ENCODE measurements at regions not wholly inside any gene's neighbourhood (a gene's known extent, or its start where the extent isn't known, plus 50 kb on each side); places are given as distances from the start of the nearest gene placed in this dataset.
"Not testable (repeated sequence)": the region's sequence is repeated elsewhere in the genome, so short reads cannot be mapped to it uniquely, and the experiment has no call there.

DNA sequence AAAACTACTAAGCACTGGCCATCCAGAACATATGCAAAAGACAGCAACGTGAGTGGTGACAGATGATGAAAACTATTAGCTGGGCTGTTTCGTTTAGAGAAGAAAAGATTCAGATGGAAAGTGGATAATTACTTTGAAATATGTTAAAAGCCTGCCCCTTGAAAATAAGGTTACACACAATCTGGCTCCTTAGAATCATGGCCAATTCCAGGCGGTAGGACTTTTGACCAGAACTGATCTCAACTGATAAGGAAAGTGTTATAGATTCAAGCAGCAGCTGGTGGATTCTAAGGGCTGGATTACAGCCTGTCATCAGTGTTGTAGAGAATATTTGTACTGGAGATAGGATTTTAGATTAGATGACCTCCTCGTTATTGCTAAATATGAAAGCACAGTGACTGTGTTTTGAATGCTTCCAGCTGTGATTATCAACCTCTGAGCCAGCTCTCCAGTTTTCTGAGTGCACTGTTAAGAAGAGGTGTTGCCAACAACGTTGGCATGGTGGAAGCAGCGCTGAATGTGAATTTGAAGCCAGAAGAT, 75.1 kb downstream of the KBTBD2 start:
- not testable (repeated sequence) for H3K27ac Mint-ChIP-seq, H3K4me3 Mint-ChIP-seq, H3K36me3 Mint-ChIP-seq, H3K9me3 Mint-ChIP-seq, H3K27me3 Mint-ChIP-seq, H3K4me1 Mint-ChIP-seq

DNA sequence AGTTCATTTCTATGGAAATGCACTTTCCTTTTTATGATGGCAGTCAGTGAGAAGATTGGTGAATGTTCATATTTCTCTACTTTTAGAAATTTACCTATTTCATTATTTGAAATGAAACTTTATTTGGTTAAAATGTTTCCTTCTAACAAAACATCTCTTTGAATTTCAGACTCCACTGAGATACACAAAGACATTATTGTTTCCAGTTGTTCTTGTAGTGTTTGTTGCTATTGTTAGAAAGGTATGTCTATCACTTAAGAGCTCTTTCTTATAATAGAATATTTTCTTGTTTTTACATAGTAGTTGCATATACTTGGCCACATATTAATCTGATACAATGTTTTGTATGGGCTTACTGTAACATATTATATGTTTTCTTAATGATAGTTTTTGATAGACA, 76.8 kb downstream of the KBTBD2 start:
- not testable (repeated sequence) for H3K27ac Mint-ChIP-seq, H3K9me3 Mint-ChIP-seq, H3K27me3 Mint-ChIP-seq, H3K4me1 Mint-ChIP-seq, H3K4me3 Mint-ChIP-seq, H3K36me3 Mint-ChIP-seq

DNA sequence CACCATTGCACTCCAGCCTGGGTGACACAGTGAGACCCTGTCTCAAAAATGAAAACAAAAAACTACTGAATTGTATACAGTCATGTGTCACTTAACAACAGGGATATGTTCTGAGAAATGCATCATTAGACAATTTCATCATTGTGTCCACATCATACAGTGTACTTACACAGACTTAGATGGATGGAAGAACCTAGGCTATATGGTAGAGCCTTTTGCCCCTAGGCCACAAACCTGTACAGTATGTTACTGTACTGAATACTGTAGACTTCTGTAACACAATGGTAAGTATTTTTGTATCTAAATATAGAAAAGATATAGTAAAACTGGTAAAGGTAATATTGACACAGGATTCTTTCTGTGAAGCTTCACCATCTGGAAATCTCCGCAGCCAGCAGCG, 81.7 kb downstream of the KBTBD2 start:
- Mint-ChIP-seq H3K4me3 (no peak overlapping the region), H3K27ac (no peak overlapping the region)

DNA sequence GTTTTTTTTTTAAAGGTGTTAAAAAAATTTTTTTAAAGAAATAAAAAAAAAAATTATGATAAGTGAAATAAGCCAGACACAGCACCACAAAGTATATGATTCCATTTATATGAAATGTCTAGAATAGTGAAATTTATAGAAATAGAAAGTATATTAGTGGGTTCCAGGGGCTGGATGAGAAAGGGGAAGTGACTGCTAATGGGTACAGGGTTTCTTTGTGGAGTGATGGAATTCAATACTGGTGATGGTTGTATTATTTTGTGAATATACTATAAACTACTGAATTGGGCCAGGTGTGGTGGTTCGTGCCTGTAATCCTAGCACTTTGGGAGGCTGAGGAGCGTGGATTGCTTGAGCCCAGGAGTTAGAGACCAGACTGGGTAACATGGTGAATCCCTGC, 82.2 kb downstream of the KBTBD2 start:
- no peaks in the 10 kb centered on the region for H3K4me1 Mint-ChIP-seq
- no peaks in the 10 kb centered on the region for H3K27me3 Mint-ChIP-seq
- no peak overlapping the region for H3K27ac Mint-ChIP-seq
- H3K4me3 Mint-ChIP-seq = no peak overlapping the region
- no peaks in the 10 kb centered on the region for H3K9me3 Mint-ChIP-seq
- H3K36me3 Mint-ChIP-seq = no peaks in the 10 kb centered on the region

More for the DNA sequence above, 81.7 kb downstream of the KBTBD2 start:
- no peaks in the 10 kb centered on the region for H3K27me3 Mint-ChIP-seq
- no peaks in the 10 kb centered on the region for H3K9me3 Mint-ChIP-seq
- no peaks in the 10 kb centered on the region for H3K4me1 Mint-ChIP-seq
- H3K36me3 Mint-ChIP-seq = no peaks in the 10 kb centered on the region

DNA sequence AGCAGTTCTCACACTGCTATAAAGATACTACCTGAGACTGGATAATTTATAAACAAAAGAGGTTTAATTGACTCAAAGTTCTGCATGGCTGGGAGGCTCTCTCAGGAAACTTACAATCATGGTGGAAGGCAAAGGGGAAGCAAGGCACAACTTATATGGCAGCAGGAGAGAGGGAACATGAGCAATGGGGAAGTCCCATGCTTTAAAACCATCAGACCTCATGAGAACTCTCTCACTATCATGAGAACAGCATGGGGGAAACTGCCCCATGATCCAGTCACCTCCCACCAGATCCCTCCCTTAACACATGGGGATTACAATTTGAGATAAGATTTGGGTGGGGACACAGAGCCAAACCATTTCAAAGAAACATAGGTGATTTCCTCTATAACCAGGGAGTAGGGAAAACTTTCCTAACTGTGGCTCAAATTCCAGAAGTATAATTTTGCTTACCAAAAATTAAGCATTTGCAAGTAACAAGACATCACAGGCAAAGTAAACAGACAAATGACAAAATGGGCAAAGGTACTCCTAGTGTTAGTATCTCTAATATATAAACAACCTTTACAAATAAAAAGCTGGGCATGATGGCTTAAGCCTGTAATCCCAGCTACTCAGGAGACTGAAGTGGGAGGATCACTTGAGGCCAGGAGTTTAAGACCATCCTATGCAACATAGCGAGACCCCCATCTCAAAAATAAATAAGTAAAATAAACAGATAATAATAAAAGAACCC, 88.0 kb downstream of the KBTBD2 start:
- no peaks in the 10 kb centered on the region for H3K27me3 Mint-ChIP-seq
- H3K9me3 Mint-ChIP-seq = no peaks in the 10 kb centered on the region
- peaks cover 4% of the 10 kb centered on the region for H3K4me1 Mint-ChIP-seq
- no peak overlapping the region for H3K4me3 Mint-ChIP-seq
- H3K27ac Mint-ChIP-seq = no peak overlapping the region
- H3K36me3 Mint-ChIP-seq = peaks cover 6% of the 10 kb centered on the region

DNA sequence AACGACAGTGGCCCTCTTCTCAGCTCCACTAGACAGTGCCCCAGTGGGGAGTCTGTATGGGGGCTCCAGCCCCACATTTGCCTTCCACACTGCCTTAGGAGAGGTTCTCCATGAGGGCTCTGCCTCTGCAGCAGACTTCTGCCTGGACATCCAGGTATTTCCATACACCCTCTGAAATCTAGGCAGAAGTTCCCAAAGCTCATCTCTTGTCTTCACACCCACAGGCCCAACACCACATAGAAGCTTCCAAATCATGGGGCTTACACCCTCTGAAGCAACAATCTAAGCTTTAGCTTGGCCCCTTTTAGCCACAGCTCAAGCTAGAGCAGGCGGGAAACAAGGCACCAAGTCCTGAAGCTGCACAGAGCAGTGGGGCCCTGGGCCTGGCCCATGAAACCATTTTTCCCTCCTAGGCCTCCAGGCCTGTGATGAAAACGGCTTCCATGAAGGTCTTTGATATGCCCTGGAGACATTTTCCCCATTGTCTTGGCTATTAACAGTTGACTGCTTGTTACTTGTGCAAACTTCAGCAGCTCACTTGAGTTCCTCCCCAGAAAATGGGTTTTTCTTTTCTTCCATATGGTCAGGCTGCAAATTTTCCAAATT, 89.2 kb downstream of the KBTBD2 start:
- H3K27me3 Mint-ChIP-seq = no peaks in the 10 kb centered on the region
- no peak overlapping the region for H3K4me3 Mint-ChIP-seq
- no peak overlapping the region for H3K27ac Mint-ChIP-seq
- H3K9me3 Mint-ChIP-seq = no peaks in the 10 kb centered on the region
- H3K4me1 Mint-ChIP-seq = peaks cover 4% of the 10 kb centered on the region
- H3K36me3 Mint-ChIP-seq = peaks cover 6% of the 10 kb centered on the region

DNA sequence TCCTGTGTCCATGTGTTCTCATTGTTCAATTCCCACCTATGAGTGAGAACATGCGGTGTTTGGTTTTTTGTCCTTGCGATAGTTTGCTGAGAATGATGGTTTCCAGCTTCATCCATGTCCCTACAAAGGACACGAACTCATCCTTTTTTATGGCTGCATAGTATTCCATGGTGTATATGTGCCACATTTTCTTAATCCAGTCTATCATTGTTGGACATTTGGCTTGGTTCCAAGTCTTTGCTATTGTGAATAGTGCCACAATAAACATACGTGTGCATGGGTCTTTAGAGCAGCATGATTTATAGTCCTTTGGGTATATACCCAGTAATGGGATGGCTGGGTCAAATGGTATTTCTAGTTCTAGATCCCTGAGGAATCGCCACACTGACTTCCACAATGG, 98.5 kb downstream of the KBTBD2 start:
- H3K4me3 Mint-ChIP-seq, H3K4me1 Mint-ChIP-seq, H3K27ac Mint-ChIP-seq, H3K36me3 Mint-ChIP-seq, H3K9me3 Mint-ChIP-seq: not testable (repeated sequence)
- peaks cover 12% of the 10 kb centered on the region for H3K27me3 Mint-ChIP-seq

DNA sequence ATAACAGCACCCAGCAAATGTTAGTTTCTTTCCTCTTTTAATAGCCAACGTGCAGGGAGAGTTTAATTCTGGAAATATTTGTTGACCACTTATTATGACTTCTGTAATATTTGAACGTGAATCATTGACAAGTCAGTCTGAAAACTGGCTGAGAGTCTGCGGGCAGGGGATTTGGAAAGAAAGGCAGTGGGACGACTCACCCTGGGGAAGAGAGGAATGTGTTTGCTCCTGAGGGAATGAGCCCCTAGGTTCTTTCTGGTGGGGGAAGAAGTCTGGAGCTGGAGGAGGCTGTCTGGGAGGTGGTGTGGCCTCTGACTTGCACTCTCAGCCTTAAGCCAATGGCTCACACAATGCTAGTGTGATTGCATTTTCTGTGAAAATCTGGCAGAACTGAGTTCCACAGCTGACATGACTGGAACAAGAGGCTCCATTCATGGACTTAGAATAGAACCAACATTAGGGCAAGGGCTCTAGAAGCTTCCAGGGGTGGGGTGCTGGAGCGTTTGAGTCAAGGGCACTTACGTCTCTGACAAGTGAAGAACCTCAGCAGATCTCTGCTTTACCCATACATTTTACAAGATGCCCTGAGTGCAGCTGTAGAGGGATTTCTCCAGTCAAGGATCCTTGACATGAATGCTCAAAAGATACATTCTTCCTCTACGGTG, 100.7 kb downstream of the KBTBD2 start:
- not testable (repeated sequence) for H3K36me3 Mint-ChIP-seq, H3K9me3 Mint-ChIP-seq, H3K4me1 Mint-ChIP-seq, H3K27ac Mint-ChIP-seq, H3K4me3 Mint-ChIP-seq
- peaks cover 11% of the 10 kb centered on the region for H3K27me3 Mint-ChIP-seq

DNA sequence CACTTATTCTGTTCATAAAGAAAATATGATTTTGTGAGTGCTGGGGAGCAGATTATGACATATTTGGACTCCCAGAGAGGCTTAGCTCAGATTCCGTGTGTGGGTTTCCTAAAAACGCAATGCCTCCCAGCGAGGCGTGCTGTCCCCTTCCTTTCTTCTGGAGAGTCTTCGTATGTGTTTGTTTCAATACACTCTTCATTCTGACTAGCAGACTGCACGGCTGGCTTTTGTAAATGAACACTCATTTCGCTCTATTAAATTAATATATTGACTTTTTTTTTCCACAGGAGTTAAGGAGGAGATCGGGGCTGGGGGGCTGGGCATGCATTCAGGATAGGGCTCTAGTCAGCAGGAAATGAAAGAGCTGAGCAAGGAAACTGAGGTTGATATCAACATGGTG, 102.3 kb downstream of the KBTBD2 start:
- not testable (repeated sequence) for H3K36me3 Mint-ChIP-seq, H3K27me3 Mint-ChIP-seq, H3K4me1 Mint-ChIP-seq, H3K4me3 Mint-ChIP-seq, H3K27ac Mint-ChIP-seq, H3K9me3 Mint-ChIP-seq

DNA sequence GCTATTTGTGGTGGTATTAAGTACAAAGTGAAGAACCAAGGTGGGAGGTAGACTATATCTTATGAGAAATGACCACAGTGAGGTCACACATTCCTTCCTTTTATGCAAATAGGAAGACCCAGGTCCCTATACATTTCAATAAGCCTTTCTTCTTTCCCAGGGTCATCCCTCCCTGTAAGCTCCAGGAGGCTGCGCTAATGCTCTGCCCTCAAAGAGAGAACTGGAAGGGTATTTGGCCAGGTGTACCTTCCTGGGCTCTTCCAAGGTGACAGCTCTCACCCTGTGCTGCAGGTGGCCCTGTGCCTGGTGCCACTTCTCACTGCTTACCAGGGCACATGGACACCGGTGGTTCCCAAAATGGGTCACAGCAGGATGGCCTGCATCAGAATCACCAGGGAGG, 103.4 kb downstream of the KBTBD2 start:
- not testable (repeated sequence) for H3K4me1 Mint-ChIP-seq, H3K9me3 Mint-ChIP-seq, H3K27me3 Mint-ChIP-seq, H3K4me3 Mint-ChIP-seq, H3K36me3 Mint-ChIP-seq, H3K27ac Mint-ChIP-seq

DNA sequence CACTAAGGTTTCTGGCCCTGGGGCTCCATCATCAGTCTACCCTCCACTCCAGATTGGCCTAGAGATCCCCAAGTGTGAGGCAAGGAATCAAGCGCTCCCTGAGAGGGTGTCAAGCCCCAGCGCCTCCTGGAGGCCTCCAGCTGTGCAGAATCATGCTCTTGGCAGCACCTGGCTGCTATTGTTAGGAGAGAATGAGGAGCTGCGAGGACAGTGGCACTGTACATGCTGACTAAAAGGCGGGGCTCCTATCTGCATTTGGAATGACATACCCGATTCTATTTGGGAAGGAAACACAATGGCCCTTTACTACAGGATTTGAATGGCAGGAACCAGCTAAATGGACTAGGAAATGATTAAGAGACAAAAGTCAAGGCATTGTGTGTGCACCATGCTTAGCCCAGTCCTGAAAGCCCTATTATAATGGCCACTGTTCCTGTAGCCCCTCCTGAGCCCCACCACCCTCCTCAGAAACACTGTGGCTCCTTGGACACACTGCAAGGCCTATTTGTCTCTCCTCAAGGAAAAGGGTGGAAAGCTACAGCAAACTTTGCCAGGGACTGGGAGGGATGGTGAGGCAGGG, 106.1 kb downstream of the KBTBD2 start:
- not testable (repeated sequence) for H3K9me3 Mint-ChIP-seq, H3K36me3 Mint-ChIP-seq, H3K27me3 Mint-ChIP-seq, H3K4me1 Mint-ChIP-seq, H3K27ac Mint-ChIP-seq, H3K4me3 Mint-ChIP-seq

DNA sequence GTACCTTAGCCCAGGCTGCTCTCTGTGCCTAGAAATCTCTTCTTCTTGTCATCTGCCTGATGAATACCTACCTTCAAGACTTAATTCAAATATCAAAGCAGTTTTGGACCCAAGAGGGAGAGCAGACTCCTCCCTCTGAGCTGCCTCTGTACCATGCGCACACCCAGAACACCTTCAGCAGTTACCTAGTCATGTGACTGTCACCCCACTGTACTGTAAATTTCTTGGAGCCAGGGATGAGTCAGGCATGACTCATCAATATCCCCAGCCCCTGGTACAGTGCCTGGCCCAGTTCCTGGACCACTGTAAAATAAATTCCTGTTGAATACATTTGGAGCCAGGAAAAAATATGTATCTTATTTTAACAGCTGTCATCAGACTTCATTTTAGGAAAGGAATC, 111.7 kb downstream of the KBTBD2 start:
- H3K36me3 Mint-ChIP-seq, H3K9me3 Mint-ChIP-seq, H3K27ac Mint-ChIP-seq, H3K27me3 Mint-ChIP-seq, H3K4me1 Mint-ChIP-seq, H3K4me3 Mint-ChIP-seq: not testable (repeated sequence)

DNA sequence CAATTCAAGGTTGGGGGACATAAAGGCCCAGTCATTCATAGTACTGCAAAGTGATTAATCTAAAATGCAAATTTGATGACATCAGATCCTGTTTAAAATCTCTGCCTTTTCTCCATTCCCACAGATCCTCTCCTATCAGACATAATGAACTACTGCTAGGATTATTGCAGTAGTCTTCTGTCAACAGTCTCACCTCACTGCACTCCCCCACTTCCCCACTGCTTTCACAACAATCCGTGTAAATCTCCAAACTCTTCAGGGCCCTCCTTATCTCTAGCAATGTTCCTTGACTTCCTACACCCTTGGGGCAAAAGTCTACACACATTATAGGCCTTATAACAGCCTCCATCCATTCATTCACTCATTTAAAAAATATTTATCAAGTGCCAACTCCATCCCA, 112.4 kb downstream of the KBTBD2 start:
- Mint-ChIP-seq H3K36me3 (no peaks in the 10 kb centered on the region), H3K4me3 (no peak overlapping the region), H3K4me1 (no peaks in the 10 kb centered on the region), H3K27me3 (peaks cover 2% of the 10 kb centered on the region), H3K9me3 (peaks cover 5% of the 10 kb centered on the region), H3K27ac (no peak overlapping the region)

DNA sequence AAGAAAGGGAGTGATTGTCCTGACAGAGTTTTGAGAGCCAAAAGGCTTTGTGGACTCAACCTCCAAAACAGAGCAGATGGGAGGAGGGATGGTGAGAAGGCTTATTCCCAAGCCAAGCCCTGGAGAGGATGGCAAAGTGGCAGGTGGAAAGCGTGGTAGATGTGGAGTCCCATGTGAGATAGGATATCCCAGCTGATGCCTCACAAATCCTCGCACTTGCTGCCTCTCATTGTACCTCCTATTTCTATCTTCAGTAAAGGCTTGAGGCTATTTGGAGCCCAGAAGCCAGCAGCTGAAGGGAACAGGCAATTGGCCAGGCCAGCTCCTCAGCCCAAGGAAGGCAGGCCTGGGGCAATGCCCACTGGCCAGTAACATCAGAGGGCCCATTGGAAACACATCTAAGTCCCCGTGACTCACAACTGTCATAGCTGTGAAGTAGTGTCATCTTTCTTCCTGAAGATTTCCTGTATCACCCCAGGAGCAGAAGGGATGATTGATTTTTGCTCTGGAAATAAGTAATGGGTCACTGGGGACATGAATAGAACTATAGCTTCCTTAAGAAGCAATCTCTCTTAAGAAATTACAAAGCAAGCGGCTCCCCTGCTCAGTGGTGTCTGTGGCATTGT, 114.4 kb downstream of the KBTBD2 start:
- not testable (repeated sequence) for H3K36me3 Mint-ChIP-seq, H3K27ac Mint-ChIP-seq, H3K9me3 Mint-ChIP-seq, H3K4me3 Mint-ChIP-seq, H3K4me1 Mint-ChIP-seq
- H3K27me3 Mint-ChIP-seq = peaks cover 13% of the 10 kb centered on the region

DNA sequence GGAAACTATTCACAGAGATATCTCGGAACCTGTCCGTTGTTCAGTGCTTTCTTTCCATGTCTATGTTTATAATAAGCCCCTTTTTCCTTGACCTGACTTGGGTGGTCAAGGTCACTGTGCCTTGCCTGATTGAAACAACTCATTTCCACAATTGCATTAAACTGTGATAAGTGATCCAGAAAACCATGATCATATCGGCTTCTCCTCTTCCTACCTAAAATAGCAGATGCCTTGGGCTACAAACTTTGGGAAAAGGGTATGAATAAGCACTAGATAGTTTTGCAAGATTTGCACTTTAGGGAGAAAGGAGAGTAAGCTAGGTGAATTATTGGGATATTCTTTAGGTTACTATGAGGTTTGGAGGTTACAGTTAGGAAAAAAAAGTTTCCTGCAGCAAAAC, 115.2 kb downstream of the KBTBD2 start:
- H3K4me1 Mint-ChIP-seq = not testable (repeated sequence)

DNA sequence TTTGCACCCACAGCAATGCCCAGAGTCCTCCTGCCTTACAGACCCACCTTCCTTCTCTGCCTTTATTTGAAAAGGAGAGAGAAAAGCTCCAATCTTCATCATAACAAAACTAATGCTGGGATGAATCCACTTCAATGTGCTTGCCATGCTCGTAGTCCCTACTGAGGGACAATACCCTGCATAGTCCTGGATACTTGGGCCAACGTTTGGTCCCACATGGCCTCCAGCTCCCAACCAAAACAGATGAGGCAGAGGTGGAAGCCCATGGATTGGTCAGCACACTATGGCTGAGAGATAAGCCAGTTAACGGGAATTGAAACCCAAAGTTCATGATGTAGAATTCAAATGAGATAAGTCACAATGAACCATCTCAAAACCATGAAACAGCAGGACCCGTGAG, 115.8 kb downstream of the KBTBD2 start:
- not testable (repeated sequence) for H3K27ac Mint-ChIP-seq, H3K4me3 Mint-ChIP-seq, H3K4me1 Mint-ChIP-seq, H3K36me3 Mint-ChIP-seq, H3K9me3 Mint-ChIP-seq
- H3K27me3 Mint-ChIP-seq = peaks cover 19% of the 10 kb centered on the region

More for the DNA sequence above, 115.2 kb downstream of the KBTBD2 start:
- not testable (repeated sequence) for H3K4me3 Mint-ChIP-seq, H3K9me3 Mint-ChIP-seq, H3K27ac Mint-ChIP-seq, H3K36me3 Mint-ChIP-seq
- H3K27me3 Mint-ChIP-seq = peaks cover 15% of the 10 kb centered on the region

Measured in activated naive CD4-positive, alpha-beta T cell treated with anti-CD3 and anti-CD28 coated beads, Interleukin-2, amount 50 U/mL, for 24 hours (primary cell).